Osteocyte (in vitro differentiated cells): ENCODE measurements at regions not wholly inside any gene's neighbourhood (a gene's known extent, or its start where the extent isn't known, plus 50 kb on each side); places are given as distances from the start of the nearest gene placed in this dataset.
"Not testable (repeated sequence)": the region's sequence is repeated elsewhere in the genome, so short reads cannot be mapped to it uniquely, and the experiment has no call there.

Source experiments
- DNase-seq: peaks from one replicate; pipeline ENCODE4 v3.0.0; 2021; ENCODE audit warnings: mixed read lengths; ENCODE audit not compliant: unreplicated experiment; ENCODE audit errors: extremely low spot score
- H3K27ac Mint-ChIP-seq: one replicate; pipeline ENCODE4 v1.8.0; 2021; ENCODE audit warnings: mild to moderate bottlenecking, mixed read lengths; ENCODE audit not compliant: unreplicated experiment
- H3K27me3 Mint-ChIP-seq: one replicate; pipeline ENCODE4 v1.8.0; 2021; ENCODE audit warnings: mixed read lengths; ENCODE audit not compliant: unreplicated experiment
- H3K36me3 Mint-ChIP-seq: one replicate; pipeline ENCODE4 v1.8.0; 2021; ENCODE audit warnings: mixed read lengths; ENCODE audit not compliant: unreplicated experiment
- H3K4me1 Mint-ChIP-seq: one replicate; pipeline ENCODE4 v1.8.0; 2021; ENCODE audit warnings: mixed read lengths; ENCODE audit not compliant: unreplicated experiment
- H3K4me3 Mint-ChIP-seq: one replicate; pipeline ENCODE4 v1.8.0; 2021; ENCODE audit warnings: mild to moderate bottlenecking, moderate library complexity, mixed read lengths; ENCODE audit not compliant: unreplicated experiment
- H3K9me3 Mint-ChIP-seq: one replicate; pipeline ENCODE4 v1.8.0; 2021; ENCODE audit warnings: mixed read lengths; ENCODE audit not compliant: unreplicated experiment
- TF ChIP-seq, protein P1 (sequence below): fragments of 200-600 bp; sonication (generic); IDR thresholded peaks from 2 replicates; pipeline ENCODE4 v1.5.0; 2021; ENCODE audit warnings: antibody characterized with exemption, mild to moderate bottlenecking, moderate library complexity

DNA sequence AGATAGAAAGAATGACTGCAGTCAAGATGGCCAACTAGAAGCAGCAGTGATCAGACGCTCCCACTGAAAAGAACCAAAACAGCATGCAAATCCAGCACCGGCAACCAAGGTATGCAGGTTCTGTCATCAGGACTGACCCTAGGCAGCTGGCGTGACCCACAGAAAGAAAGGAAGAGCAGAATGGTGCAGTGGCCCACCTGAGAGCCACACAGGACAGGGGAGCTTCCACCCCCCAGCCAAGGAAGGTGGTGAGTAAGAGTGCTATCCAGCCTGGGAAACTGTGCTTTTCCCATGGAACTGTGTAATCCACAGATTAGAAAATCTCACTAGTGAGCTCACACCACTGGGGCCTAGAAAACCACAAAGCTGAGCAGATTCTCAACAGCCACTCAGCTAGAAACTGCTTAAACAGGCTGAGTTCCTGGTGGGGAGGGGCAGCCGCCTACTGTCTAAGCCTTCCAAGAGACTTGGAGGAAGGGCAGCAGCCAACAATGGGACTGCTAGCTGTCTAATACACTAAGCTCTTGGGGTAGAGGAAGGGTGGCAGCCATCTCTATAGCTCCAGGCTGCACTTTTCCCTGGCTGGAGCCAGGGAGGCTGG, 127.9 kb downstream of the EVA1A start:
- no peak overlapping the region for H3K27ac Mint-ChIP-seq
- H3K4me3 Mint-ChIP-seq, result no peak overlapping the region
- H3K4me1 Mint-ChIP-seq, result no peaks in the 10 kb centered on the region
- no peaks in the 10 kb centered on the region for H3K36me3 Mint-ChIP-seq
- no peak for DNase-seq
- H3K27me3 Mint-ChIP-seq, result peaks cover 46% of the 10 kb centered on the region
- no peaks in the 10 kb centered on the region for H3K9me3 Mint-ChIP-seq
- TF ChIP-seq, protein P1, sequence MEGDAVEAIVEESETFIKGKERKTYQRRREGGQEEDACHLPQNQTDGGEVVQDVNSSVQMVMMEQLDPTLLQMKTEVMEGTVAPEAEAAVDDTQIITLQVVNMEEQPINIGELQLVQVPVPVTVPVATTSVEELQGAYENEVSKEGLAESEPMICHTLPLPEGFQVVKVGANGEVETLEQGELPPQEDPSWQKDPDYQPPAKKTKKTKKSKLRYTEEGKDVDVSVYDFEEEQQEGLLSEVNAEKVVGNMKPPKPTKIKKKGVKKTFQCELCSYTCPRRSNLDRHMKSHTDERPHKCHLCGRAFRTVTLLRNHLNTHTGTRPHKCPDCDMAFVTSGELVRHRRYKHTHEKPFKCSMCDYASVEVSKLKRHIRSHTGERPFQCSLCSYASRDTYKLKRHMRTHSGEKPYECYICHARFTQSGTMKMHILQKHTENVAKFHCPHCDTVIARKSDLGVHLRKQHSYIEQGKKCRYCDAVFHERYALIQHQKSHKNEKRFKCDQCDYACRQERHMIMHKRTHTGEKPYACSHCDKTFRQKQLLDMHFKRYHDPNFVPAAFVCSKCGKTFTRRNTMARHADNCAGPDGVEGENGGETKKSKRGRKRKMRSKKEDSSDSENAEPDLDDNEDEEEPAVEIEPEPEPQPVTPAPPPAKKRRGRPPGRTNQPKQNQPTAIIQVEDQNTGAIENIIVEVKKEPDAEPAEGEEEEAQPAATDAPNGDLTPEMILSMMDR, result no peak

DNA sequence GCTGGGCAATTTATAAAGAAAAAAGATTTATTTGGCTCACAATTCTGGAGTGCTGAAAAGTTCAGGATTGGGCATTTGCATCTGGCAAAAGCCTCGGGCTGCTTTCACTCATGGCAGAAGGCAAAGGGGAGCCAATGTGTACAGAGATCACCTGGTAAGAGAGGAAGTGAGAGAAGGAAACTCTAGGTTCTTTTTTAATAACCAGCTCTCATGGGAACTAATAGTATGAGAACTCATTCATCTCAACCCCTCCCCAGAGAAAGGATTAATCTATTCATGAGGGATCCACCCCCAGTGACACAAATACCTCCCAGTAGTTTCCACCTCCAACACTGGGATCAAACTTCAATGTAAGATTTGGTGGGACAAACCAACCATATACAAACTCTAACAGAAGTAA, 129.0 kb downstream of the EVA1A start:
- Mint-ChIP-seq H3K36me3 (no peaks in the 10 kb centered on the region), H3K4me3 (no peak overlapping the region), H3K4me1 (no peaks in the 10 kb centered on the region), H3K9me3 (no peaks in the 10 kb centered on the region), H3K27ac (no peak overlapping the region), H3K27me3 (peaks cover 54% of the 10 kb centered on the region)
- DNase-seq, result no peak
- TF ChIP-seq, protein P1, result no peak

DNA sequence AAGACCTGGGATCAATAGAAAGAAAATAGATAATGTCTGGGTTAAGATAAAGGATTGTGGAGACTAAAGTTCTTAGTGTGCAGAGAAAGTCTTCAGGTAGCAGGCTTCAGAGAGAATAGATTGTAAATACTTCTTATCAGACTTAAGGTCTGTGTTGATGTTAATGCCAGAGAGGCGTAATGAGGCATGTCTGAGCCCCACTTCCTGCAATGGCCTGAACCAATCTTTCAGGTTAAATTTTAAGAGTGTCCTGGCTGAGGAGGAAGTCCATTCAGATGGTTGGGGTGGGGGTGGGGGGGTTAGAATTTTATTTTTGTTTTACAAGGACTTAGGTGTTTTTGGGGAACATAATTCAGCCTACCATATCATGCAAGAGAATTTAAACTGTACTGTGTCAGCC, 129.5 kb downstream of the EVA1A start:
- DNase-seq, result no peak
- no peak overlapping the region for H3K4me3 Mint-ChIP-seq
- H3K36me3 Mint-ChIP-seq, result no peaks in the 10 kb centered on the region
- peaks cover 51% of the 10 kb centered on the region for H3K27me3 Mint-ChIP-seq
- no peak overlapping the region for H3K27ac Mint-ChIP-seq
- no peaks in the 10 kb centered on the region for H3K4me1 Mint-ChIP-seq
- TF ChIP-seq, protein P1, result no peak
- H3K9me3 Mint-ChIP-seq, result no peaks in the 10 kb centered on the region

DNA sequence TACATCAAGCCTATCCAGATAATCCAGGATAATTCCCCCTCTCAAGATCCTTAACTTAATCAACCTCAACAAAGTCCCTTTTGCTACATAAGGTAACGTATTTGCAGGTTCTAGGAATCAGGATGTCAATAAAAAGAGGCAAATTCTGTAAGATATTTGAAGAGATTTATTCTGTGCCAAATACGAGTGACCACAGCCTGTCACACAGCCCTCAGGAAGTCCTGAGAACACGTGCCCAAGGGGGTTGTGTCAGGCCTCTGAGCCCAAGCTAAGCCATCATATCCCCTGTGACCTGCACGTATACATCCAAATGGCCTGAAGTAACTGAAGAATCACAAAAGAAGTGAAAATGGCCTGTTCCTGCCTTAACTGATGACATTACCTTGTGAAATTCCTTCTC, 130.3 kb downstream of the EVA1A start:
- not testable (repeated sequence) for H3K36me3 Mint-ChIP-seq, H3K27ac Mint-ChIP-seq, H3K4me3 Mint-ChIP-seq, H3K9me3 Mint-ChIP-seq, DNase-seq, H3K4me1 Mint-ChIP-seq
- peaks cover 48% of the 10 kb centered on the region for H3K27me3 Mint-ChIP-seq

DNA sequence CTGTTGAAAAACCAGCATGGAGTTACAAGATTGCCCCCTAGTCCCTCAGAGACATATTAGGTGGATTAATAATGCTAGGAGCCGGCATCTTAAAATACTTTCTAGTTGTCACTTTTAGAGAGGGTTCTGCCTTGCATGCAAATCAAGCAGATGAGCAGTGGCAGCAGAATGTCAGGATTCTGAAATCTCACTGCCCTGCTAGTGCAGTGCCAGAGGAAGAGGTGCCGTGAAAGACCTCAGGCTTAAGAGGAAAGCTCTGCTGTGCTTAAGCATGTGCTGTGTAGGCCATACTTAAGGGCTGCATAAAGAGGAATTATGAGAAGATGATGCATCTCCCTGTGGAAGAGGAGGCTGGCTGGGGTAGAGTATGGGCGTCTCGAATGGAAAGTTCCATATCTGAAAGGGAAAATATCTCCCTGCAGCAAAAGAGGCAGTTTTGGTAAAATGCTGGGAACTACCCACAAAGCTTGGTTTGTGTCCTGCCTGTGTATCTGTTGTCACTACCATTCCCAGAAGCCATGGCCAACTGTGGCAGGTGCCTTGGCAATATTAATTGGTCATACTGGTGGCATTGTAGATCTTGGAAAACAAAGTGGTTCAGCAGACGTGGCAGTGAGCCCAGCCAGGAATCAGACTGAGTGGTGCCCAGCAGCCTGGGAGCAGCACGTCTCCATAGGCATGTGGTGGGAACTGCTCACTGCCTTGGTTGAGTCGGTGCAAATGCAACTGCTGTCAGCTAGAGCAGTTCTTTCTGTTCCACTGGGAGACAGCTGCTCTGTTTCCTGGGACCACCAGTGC, 131.9 kb downstream of the EVA1A start:
- DNase-seq, result no peak
- no peaks in the 10 kb centered on the region for H3K9me3 Mint-ChIP-seq
- no peak overlapping the region for H3K27ac Mint-ChIP-seq
- TF ChIP-seq, protein P1, result no peak
- H3K4me1 Mint-ChIP-seq, result no peaks in the 10 kb centered on the region
- peaks cover 43% of the 10 kb centered on the region for H3K27me3 Mint-ChIP-seq
- H3K36me3 Mint-ChIP-seq, result no peaks in the 10 kb centered on the region
- no peak overlapping the region for H3K4me3 Mint-ChIP-seq
